Pancreas (tissue), 10 donors: ENCODE measurements at regions not wholly inside any gene's neighbourhood (a gene's known extent, or its start where the extent isn't known, plus 50 kb on each side); places are given as distances from the start of the nearest gene placed in this dataset.
"Not testable (repeated sequence)": the region's sequence is repeated elsewhere in the genome, so short reads cannot be mapped to it uniquely, and the experiment has no call there.

Experiments used
- ATAC-seq, 4 donors: fragments of 200-7000 bp; cut with Tn5 transposase; one replicate each; pipeline versions ENCODE4 v1.8.0 to v1.9.1; 2020; ENCODE audit warnings: mild to moderate bottlenecking in 4 of 4, moderate library complexity in 4 of 4
- DNase-seq, 6 donors: peaks; one replicate each; pipeline ENCODE4 v3.0.0-alpha.2; 2020
- FAIRE-seq: peaks from 2 replicates; lab custom pipeline; 2012; peaks lifted over from hg19 to GRCh38; lab: Jason Lieb, UNC
- H3K27ac ChIP-seq, 4 donors: fragments of 200-600 bp; sonication (generic); 1 replicate in 3 of 4; 2 replicates in 1 of 4; pipeline versions ENCODE4 v1.5.0 to v1.8.0; 2020
- H3K27me3 ChIP-seq, 4 donors: fragments of 200-600 bp; one replicate each; pipeline ENCODE4 v1.8.0; 2021
- H3K36me3 ChIP-seq, 3 donors: fragments of 200-600 bp; sonication (generic) in 1 of 3; one replicate each; pipeline versions ENCODE4 v1.5.0 to v1.8.0; 2020 to 2021
- H3K4me1 ChIP-seq, 3 donors: fragments of 200-600 bp; one replicate each; pipeline ENCODE4 v1.8.0; 2021
- H3K4me3 ChIP-seq, 4 donors: fragments of 200-600 bp; sonication (generic) in 2 of 4; one replicate each; pipeline versions ENCODE4 v1.5.0 to v1.8.0; 2020 to 2021
- H3K9me3 ChIP-seq, 4 donors: fragments of 200-600 bp; one replicate each; pipeline ENCODE4 v1.8.0; 2021
- CTCF ChIP-seq, 4 donors: fragments of 200-600 bp; sonication (generic) in 3 of 4; IDR thresholded peaks; one replicate each; pipeline versions ENCODE4 v1.5.0 to v1.8.0; 2021; ENCODE audit warnings: antibody characterized with exemption in 4 of 4
- WGBS, 2 donors: extraction: QIAGEN DNeasy Blood & Tissue Kit; methylation state at CpG; one replicate each; pipeline ENCODE4 v1.1.7; 2013; 5-methylcytosine and 5-hydroxymethylcytosine counted together
- intact Hi-C, 3 donors: fragments of 100-400 bp; cut with DNase I; formaldehyde crosslinking; loops; one replicate each; pipeline versions ENCODE4 v1.11.1 to v1.14.2; 2022
- donor health status: healthy with polysubstance abuse.
- donor health status: DM: no; HTN: no; CAD: no; lungs with moderate emphysema.
- donor health status: DM: no; HTN: no; CAD: no.
- donor health status: control.
- donor health status: control.
- donor health status: Bipolar disorder and iron deficiency.
- donor health status: DM: yes; HTN: yes; CAD: no.
- donor health status: DM: no; HTN: no; CAD: no.
- donor health status: DM: no; HTN: no; CAD: no.
- donor health status: DM: yes; HTN: yes; CAD: no.

DNA sequence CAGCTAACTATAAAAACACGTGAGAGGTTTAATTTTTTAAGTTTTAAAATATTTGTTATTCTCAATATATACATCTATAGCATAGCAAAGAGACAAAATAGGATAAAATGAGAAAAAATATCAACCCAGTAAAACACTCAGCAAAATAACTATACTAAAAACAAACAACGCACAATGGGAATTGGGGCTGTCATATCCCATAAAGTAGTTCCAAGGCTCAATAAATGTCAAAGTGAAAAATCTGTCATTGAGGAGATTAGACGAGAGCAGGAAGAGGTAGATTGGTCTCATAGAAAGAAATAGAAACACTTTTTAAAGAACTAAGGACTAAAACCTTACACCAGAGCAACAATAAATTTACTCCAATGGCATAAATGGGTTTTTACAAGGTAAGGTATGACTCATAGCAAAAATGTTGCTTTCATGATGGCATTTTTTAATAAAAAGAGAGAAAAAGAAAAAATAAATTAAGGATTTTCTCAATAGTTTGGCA, 153.7 kb downstream of the EVA1A start:
- H3K36me3 ChIP-seq, result no peaks in the 10 kb centered on the region
- no peak for ATAC-seq
- TF ChIP-seq CTCF (IDR thresholded peaks at IDR 0.05), result no peak
- no peak for FAIRE-seq
- WGBS, 2 donors, result 51 to 58% methylated on average over 3 of the region's 3 CpGs
- no peaks in the 10 kb centered on the region for H3K4me1 ChIP-seq
- H3K9me3 ChIP-seq, result no peaks in the 10 kb centered on the region
- intact Hi-C loops, result loop anchor here in 2 of 3 donors (10.0 kb wide), 3 partner anchors 342 to 482 kb away; no protein-coding TSS in a partner anchor
- H3K4me3 ChIP-seq, result no peak overlapping the region
- H3K27ac ChIP-seq, result no peak overlapping the region
- peaks cover 0 to 5% (median 0%) of the 10 kb centered on the region in 4 donors for H3K27me3 ChIP-seq
- no peak for DNase-seq

GRCh38 chr2:75406131-75406581, 154.6 kb downstream of the EVA1A start:
- no peak for DNase-seq
- Histone ChIP-seq H3K36me3 (no peaks in the 10 kb centered on the region), H3K27ac (no peak overlapping the region), H3K27me3 (peaks cover 0 to 5% (median 0%) of the 10 kb centered on the region in 4 donors), H3K9me3 (no peaks in the 10 kb centered on the region), H3K4me3 (no peak overlapping the region), H3K4me1 (no peaks in the 10 kb centered on the region)
- intact Hi-C loops, result loop anchor here in 2 of 3 donors (10.0 kb wide), 3 partner anchors 341 to 481 kb away; no protein-coding TSS in a partner anchor
- 74 to 78% methylated on average over 1 of the region's 1 CpG for WGBS, 2 donors
- no peak for FAIRE-seq
- no peak for ATAC-seq
- no peak for TF ChIP-seq CTCF (IDR thresholded peaks at IDR 0.05)

DNA sequence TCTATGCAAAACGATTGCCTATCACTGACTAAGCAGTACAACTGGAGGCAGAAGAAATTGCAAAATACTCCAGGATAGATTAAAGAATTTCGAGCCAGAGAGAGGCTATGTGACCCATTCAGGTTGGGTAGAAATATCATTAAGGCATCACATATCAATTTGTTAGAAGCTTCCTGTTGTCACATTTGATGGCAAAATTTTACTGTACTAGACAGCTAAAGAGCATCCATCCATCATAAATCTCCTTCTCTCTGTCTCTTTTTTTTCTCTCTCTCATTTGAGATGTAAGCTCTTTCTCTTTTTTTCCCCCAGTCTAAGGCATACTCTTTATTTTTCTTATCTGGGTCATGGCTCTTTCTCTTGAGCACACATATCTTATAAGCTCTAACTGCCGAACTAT, 155.7 kb downstream of the EVA1A start:
- Histone ChIP-seq H3K27me3 (peaks cover 0 to 5% (median 0%) of the 10 kb centered on the region in 4 donors), H3K36me3 (no peaks in the 10 kb centered on the region), H3K4me1 (no peaks in the 10 kb centered on the region), H3K9me3 (no peaks in the 10 kb centered on the region), H3K4me3 (no peak overlapping the region), H3K27ac (no peak overlapping the region)
- ATAC-seq (no peak), DNase-seq (no peak), FAIRE-seq (no peak)
- WGBS, 2 donors, result 34 to 38% methylated on average over 3 of the region's 3 CpGs
- intact Hi-C loops, result loop anchor here in 2 of 3 donors (10.0 kb wide), 3 partner anchors 340 to 480 kb away; no protein-coding TSS in a partner anchor
- no peak for TF ChIP-seq CTCF (IDR thresholded peaks at IDR 0.05)

DNA sequence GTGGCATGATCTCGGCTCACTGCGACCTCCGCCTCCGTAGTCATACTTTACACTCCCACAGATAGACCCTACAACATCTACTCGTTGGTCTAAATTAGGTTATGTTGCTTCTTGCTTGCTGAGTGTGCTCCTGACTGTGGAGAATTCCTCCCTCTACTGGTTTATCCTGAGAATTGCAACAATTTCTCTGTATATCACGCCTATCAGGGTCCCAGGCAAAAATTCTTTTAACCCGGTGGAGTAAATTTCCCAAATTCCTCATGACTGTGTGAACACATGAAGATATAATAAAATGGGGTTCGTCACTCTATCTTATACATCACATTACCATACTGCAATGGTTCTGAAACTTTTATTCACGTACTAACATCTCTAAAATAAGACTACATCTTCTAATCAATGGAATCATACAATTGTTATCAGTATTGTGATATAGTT, 156.7 kb downstream of the EVA1A start:
- TF ChIP-seq CTCF (IDR thresholded peaks at IDR 0.05), result peak; percentile 18 to 71 (median 50)
- Histone ChIP-seq H3K27me3 (peaks cover 0 to 5% (median 0%) of the 10 kb centered on the region in 4 donors), H3K36me3 (no peaks in the 10 kb centered on the region), H3K27ac (no peak overlapping the region), H3K9me3 (no peaks in the 10 kb centered on the region), H3K4me3 (no peak overlapping the region), H3K4me1 (no peaks in the 10 kb centered on the region)
- WGBS, 2 donors, result 18 to 22% methylated on average over 9 of the region's 9 CpGs
- ATAC-seq, result peak; percentile 46 to 86 (median 83)
- intact Hi-C loops, result loop anchor here in 2 of 3 donors (10.0 kb wide), 3 partner anchors 339 to 479 kb away; no protein-coding TSS in a partner anchor
- peak; percentile 56 for FAIRE-seq
- no peak for DNase-seq

DNA sequence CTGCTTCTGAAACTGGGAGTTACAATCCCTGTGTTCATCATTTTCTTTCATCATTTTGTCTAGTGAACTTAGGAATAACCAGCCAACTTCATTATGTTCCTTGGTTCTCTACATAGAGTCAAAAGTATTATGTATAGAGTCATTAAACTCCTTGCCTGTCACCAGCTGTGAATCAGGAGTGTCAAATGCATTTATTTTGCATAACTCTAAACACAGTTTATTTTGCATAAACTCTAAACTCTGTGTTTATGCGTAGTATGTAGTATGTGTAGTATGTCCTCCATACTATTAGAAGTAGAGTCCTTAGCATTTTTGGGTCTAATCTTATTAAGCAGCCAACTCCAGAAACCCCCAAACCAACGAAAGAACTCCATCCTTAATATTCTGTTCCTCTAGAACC, 164.4 kb downstream of the EVA1A start:
- Histone ChIP-seq H3K4me1 (no peaks in the 10 kb centered on the region), H3K27ac (no peak overlapping the region), H3K36me3 (no peaks in the 10 kb centered on the region), H3K9me3 (no peaks in the 10 kb centered on the region), H3K27me3 (no peaks in the 10 kb centered on the region), H3K4me3 (no peak overlapping the region)
- intact Hi-C loops, result no loop called here
- 78 to 82% methylated on average over 2 of the region's 2 CpGs for WGBS, 2 donors
- FAIRE-seq, result no peak
- ATAC-seq, result no peak
- DNase-seq, result no peak
- TF ChIP-seq CTCF (IDR thresholded peaks at IDR 0.05), result no peak

DNA sequence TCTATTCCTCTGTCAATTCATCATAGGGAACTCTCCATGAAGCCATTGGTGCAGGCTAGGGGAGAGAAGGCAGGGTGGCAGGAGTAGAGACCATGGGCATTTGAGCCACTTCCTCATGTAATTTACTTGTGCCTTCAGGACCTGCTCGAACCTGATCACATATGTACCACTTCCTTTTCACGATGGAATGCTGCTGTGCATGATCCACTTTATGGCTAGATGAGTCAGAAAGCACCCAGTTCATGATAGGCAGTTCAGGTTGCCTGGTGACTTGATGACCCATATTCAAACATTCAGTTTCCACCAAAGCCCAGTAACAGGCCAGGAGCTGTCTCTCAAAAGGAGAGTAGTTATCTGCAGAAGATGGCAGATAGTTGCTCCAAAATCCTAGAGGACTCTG, 166.0 kb downstream of the EVA1A start:
- H3K4me3 ChIP-seq, H3K4me1 ChIP-seq, H3K27me3 ChIP-seq, ATAC-seq, H3K27ac ChIP-seq, FAIRE-seq, intact Hi-C loops, H3K9me3 ChIP-seq, DNase-seq, H3K36me3 ChIP-seq: not testable (repeated sequence)
- WGBS, 2 donors, result 70 to 83% methylated on average over 2 of the region's 2 CpGs
